Lung (tissue), 11 donors: ENCODE measurements at regions not wholly inside any gene's neighbourhood (a gene's known extent, or its start where the extent isn't known, plus 50 kb on each side); places are given as distances from the start of the nearest gene placed in this dataset.

Source experiments
- ATAC-seq: fragments of 200-7000 bp; cut with Tn5 transposase; one replicate; pipeline ENCODE4 v1.9.1; 2020; ENCODE audit warnings: moderate number of reproducible peaks; ENCODE audit not compliant: insufficient read depth, low FRiP score
- DNase-seq, 3 donors: peaks; one replicate each; pipeline ENCODE4 v3.0.0-alpha.2; 2013 to 2017
- H3K27ac ChIP-seq, 2 donors: one replicate each; pipeline ENCODE4 v1.5.1; 2013; ENCODE audit warnings: mild to moderate bottlenecking in 2 of 2, moderate library complexity in 2 of 2, control low read depth in 1 of 2, inconsistent platforms in 1 of 2, low read depth in 1 of 2, low read length in 1 of 2
- H3K27me3 ChIP-seq, 3 donors: one replicate each; pipeline ENCODE4 v1.5.1; 2013; ENCODE audit warnings: low read length in 2 of 3; ENCODE audit not compliant: control insufficient read depth in 3 of 3, insufficient read depth in 3 of 3
- H3K36me3 ChIP-seq, 4 donors: one replicate each; pipeline ENCODE4 v1.5.1; 2013; ENCODE audit warnings: low read length in 4 of 4, mild to moderate bottlenecking in 1 of 4, moderate library complexity in 1 of 4; ENCODE audit not compliant: control insufficient read depth in 4 of 4, insufficient read depth in 4 of 4
- H3K4me1 ChIP-seq, 5 donors: one replicate each; pipeline ENCODE4 v1.5.1; 2013; ENCODE audit warnings: low read length in 5 of 5, mild to moderate bottlenecking in 2 of 5, moderate library complexity in 1 of 5; ENCODE audit not compliant: control insufficient read depth in 5 of 5, insufficient read depth in 5 of 5
- H3K4me3 ChIP-seq: one replicate; pipeline ENCODE4 v1.5.1; 2013; ENCODE audit warnings: mild to moderate bottlenecking, control low read depth, moderate library complexity
- H3K9ac ChIP-seq, 2 donors: one replicate each; pipeline ENCODE4 v1.5.1; 2013; ENCODE audit warnings: low read length in 2 of 2, control low read depth in 1 of 2; ENCODE audit not compliant: insufficient read depth in 1 of 2
- H3K9me3 ChIP-seq, 4 donors: one replicate each; pipeline ENCODE4 v1.5.1; 2013; ENCODE audit warnings: low read length in 3 of 4, mild to moderate bottlenecking in 1 of 4, moderate library complexity in 1 of 4; ENCODE audit not compliant: control insufficient read depth in 4 of 4, insufficient read depth in 3 of 4
- CTCF ChIP-seq: IDR thresholded peaks from 2 replicates; pipeline ENCODE4 v1.5.1; 2012; ENCODE audit warnings: mild to moderate bottlenecking; ENCODE audit errors: control extremely low read depth, extremely low read depth
- WGBS, 2 donors: extraction: QIAGEN DNeasy Blood & Tissue Kit; methylation state at CpG; one replicate each; pipeline ENCODE4 v1.1.7; 2013; 5-methylcytosine and 5-hydroxymethylcytosine counted together
- donor health status: control.
- donor health status: control.
- donor health status: Bipolar disorder and iron deficiency.
- donor health status: healthy.
- donor health status: DM: yes; HTN: yes; CAD: no.

GRCh38 chr7:155211761-155212160, 85.9 kb upstream of the INSIG1 start:
- Histone ChIP-seq H3K9ac (no peak overlapping the region), H3K4me1 (peaks cover 0 to 14% (median 4%) of the 10 kb centered on the region in 5 donors), H3K9me3 (no peaks in the 10 kb centered on the region), H3K4me3 (no peak overlapping the region), H3K36me3 (no peaks in the 10 kb centered on the region), H3K27ac (no peak overlapping the region), H3K27me3 (peaks cover 0 to 8% (median 4%) of the 10 kb centered on the region in 3 donors)
- ATAC-seq (no peak), DNase-seq (no peak)
- WGBS, 2 donors: 91 to 92% methylated on average over 4 of the region's 4 CpGs
- TF ChIP-seq CTCF: no peak

DNA sequence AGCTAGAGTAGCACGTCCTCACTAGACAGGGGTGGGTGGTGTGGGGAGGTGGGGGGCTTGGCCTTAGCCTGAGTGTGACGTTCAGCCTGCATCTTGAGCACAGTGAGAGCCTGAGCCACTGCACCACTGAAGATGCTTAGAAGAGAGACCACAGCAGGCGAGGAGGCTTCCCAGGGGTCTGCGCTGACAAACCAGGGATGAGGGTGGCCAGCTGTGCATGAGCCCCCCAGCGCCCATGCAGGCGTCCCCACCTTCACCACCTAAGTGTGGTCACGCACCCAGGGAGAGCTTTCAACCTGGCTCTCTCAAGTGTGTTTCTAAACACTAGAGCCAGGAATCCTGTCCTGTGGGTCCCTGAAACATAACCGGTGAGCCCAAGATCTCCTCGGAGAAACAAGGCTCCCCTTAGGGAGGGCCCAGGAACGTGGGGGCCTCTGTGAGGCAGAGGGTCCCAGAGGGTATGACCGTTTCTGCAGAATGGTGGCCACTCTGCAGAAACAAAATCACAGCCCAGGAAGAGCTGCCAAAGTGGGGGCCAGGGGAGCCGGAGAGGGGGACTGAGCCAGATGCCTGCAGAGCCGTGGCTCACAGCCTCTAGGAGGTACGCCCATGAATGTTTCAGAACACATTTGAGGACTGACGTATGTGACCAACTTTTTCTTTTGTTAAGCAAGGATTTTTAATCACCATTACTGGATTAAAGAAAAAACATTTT, 85.2 kb upstream of the INSIG1 start:
- WGBS, 2 donors: 73 to 89% methylated on average over 15 of the region's 15 CpGs
- ATAC-seq (no peak), DNase-seq (no peak)

DNA sequence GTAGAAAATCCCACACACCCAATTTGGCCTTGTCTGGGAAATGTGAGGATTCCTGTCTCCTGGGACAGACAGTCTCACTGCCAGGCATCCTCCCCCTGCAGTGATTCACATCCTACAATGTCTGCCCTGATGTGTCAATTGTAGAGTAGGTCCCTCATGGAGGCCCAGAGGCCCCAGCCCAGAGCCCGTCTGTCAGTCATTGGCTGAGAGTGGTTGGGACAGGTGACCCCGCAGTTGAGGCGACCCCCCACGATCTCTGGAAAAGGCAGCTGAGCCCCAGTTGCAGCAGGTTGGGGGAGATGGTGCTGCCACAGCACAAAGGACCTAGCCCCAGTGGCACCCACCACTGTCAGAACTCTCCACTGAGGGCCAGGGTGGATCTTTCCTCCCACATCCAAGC, 84.3 kb upstream of the INSIG1 start:
- DNase-seq: no peak
- WGBS, 2 donors: 91 to 96% methylated on average over 4 of the region's 4 CpGs
- H3K27me3 ChIP-seq: peaks cover 0 to 6% (median 4%) of the 10 kb centered on the region in 3 donors
- TF ChIP-seq CTCF: no peak
- H3K4me3 ChIP-seq: no peak overlapping the region
- peaks cover 0 to 2% (median 0%) of the 10 kb centered on the region in 4 donors for H3K9me3 ChIP-seq
- ATAC-seq: no peak
- H3K9ac ChIP-seq: no peak overlapping the region
- no peak overlapping the region for H3K27ac ChIP-seq
- H3K36me3 ChIP-seq: no peaks in the 10 kb centered on the region
- H3K4me1 ChIP-seq: peaks cover 0 to 9% (median 4%) of the 10 kb centered on the region in 5 donors

More for the DNA sequence above, 85.2 kb upstream of the INSIG1 start:
- Histone ChIP-seq H3K27ac (no peak overlapping the region), H3K4me3 (no peak overlapping the region), H3K27me3 (peaks cover 0 to 8% (median 4%) of the 10 kb centered on the region in 3 donors), H3K4me1 (peaks cover 0 to 12% (median 4%) of the 10 kb centered on the region in 5 donors), H3K9me3 (no peaks in the 10 kb centered on the region), H3K9ac (no peak overlapping the region), H3K36me3 (no peaks in the 10 kb centered on the region)
- no peak for TF ChIP-seq CTCF
